ENCODE measurements at regions not wholly inside any gene's neighbourhood (a gene's known extent, or its start where the extent isn't known, plus 50 kb on each side); places are given as distances from the start of the nearest gene placed in this dataset.
"Not testable (repeated sequence)": the region's sequence is repeated elsewhere in the genome, so short reads cannot be mapped to it uniquely, and the experiment has no call there.

- H3K9me3 ChIP-seq (ENCODE audit: insufficient read depth, low read depth, low read length) = peaks cover 14% of the 10 kb centered on the region
- H3K27me3 ChIP-seq (ENCODE audit: insufficient read depth, low read length) = no peaks in the 10 kb centered on the region
- 84% methylated on average over 2 of the region's 2 CpGs for WGBS
- no peak overlapping the region for H3K4me3 ChIP-seq (ENCODE audit: low read length)
- no peak overlapping the region for H3K27ac ChIP-seq (ENCODE audit: low read depth, low read length)
- H3K4me1 ChIP-seq (ENCODE audit: insufficient read depth, low read length) = no peaks in the 10 kb centered on the region
- H3K9ac ChIP-seq (ENCODE audit: low read depth, low read length) = no peak overlapping the region
- H3K36me3 ChIP-seq (ENCODE audit: insufficient read depth, low read length) = no peaks in the 10 kb centered on the region
These were observed 111.1 kb upstream of the ETV3 start for GRCh38 chr1:157249326-157249725.

GRCh38 chr1:157247764-157248049, 109.5 kb upstream of the ETV3 start:
- H3K27ac ChIP-seq (ENCODE audit: low read depth, low read length); H3K9me3 ChIP-seq (ENCODE audit: insufficient read depth, low read depth, low read length); H3K4me1 ChIP-seq (ENCODE audit: insufficient read depth, low read length); H3K4me3 ChIP-seq (ENCODE audit: low read length); H3K36me3 ChIP-seq (ENCODE audit: insufficient read depth, low read length); H3K27me3 ChIP-seq (ENCODE audit: insufficient read depth, low read length); H3K9ac ChIP-seq (ENCODE audit: low read depth, low read length): not testable (repeated sequence)
- WGBS = 100% methylated on average over 2 of the region's 2 CpGs

GRCh38 chr1:157247005-157247763, 109.0 kb upstream of the ETV3 start:
- Histone ChIP-seq H3K4me1 (ENCODE audit: insufficient read depth, low read length) (no peaks in the 10 kb centered on the region), H3K36me3 (ENCODE audit: insufficient read depth, low read length) (no peaks in the 10 kb centered on the region), H3K9me3 (ENCODE audit: insufficient read depth, low read depth, low read length) (no peaks in the 10 kb centered on the region), H3K4me3 (ENCODE audit: low read length) (no peak overlapping the region), H3K27me3 (ENCODE audit: insufficient read depth, low read length) (no peaks in the 10 kb centered on the region), H3K9ac (ENCODE audit: low read depth, low read length) (no peak overlapping the region), H3K27ac (ENCODE audit: low read depth, low read length) (no peak overlapping the region)
- WGBS = 91% methylated on average over 2 of the region's 2 CpGs

- no peaks in the 10 kb centered on the region for H3K9me3 ChIP-seq (ENCODE audit: insufficient read depth, low read depth, low read length)
- no peak overlapping the region for H3K4me3 ChIP-seq (ENCODE audit: low read length)
- H3K36me3 ChIP-seq (ENCODE audit: insufficient read depth, low read length) = no peaks in the 10 kb centered on the region
- no peaks in the 10 kb centered on the region for H3K27me3 ChIP-seq (ENCODE audit: insufficient read depth, low read length)
- no peak overlapping the region for H3K27ac ChIP-seq (ENCODE audit: low read depth, low read length)
- no peak overlapping the region for H3K9ac ChIP-seq (ENCODE audit: low read depth, low read length)
- 90% methylated on average over 2 of the region's 2 CpGs for WGBS
- H3K4me1 ChIP-seq (ENCODE audit: insufficient read depth, low read length) = peaks cover 6% of the 10 kb centered on the region
These were observed 107.6 kb upstream of the ETV3 start for GRCh38 chr1:157245823-157246222.

- WGBS = 80% methylated on average over 2 of the region's 2 CpGs
- H3K4me3 ChIP-seq (ENCODE audit: low read length) = no peak overlapping the region; the same call in 1 of the 2 replicates
- no peaks in the 10 kb centered on the region for H3K9me3 ChIP-seq (ENCODE audit: insufficient read depth, low read depth, low read length)
- peaks cover 43% of the 10 kb centered on the region for H3K4me1 ChIP-seq (ENCODE audit: insufficient read depth, low read length)
- peak overlapping the region; percentile 79; the same call in 1 of the 2 replicates for H3K27ac ChIP-seq (ENCODE audit: low read depth, low read length)
- H3K9ac ChIP-seq (ENCODE audit: low read depth, low read length) = peak overlapping the region; percentile 47; the same call in 1 of the 2 replicates
- no peaks in the 10 kb centered on the region for H3K36me3 ChIP-seq (ENCODE audit: insufficient read depth, low read length)
- no peaks in the 10 kb centered on the region for H3K27me3 ChIP-seq (ENCODE audit: insufficient read depth, low read length)
These were observed 103.0 kb upstream of the ETV3 start for GRCh38 chr1:157241185-157241538.

GRCh38 chr1:157240495-157241184, 102.4 kb upstream of the ETV3 start:
- no peaks in the 10 kb centered on the region for H3K36me3 ChIP-seq (ENCODE audit: insufficient read depth, low read length)
- peaks cover 47% of the 10 kb centered on the region for H3K4me1 ChIP-seq (ENCODE audit: insufficient read depth, low read length)
- peak overlapping the region; percentile 79; the same call in 1 of the 2 replicates for H3K27ac ChIP-seq (ENCODE audit: low read depth, low read length)
- no peaks in the 10 kb centered on the region for H3K9me3 ChIP-seq (ENCODE audit: insufficient read depth, low read depth, low read length)
- H3K27me3 ChIP-seq (ENCODE audit: insufficient read depth, low read length) = no peaks in the 10 kb centered on the region
- H3K9ac ChIP-seq (ENCODE audit: low read depth, low read length) = peak overlapping the region; percentile 47; the same call in 1 of the 2 replicates
- H3K4me3 ChIP-seq (ENCODE audit: low read length) = no peak overlapping the region; the same call in 1 of the 2 replicates
- 69% methylated on average over 7 of the region's 7 CpGs for WGBS

GRCh38 chr1:157239936-157240335, 101.7 kb upstream of the ETV3 start:
- no peaks in the 10 kb centered on the region for H3K9me3 ChIP-seq (ENCODE audit: insufficient read depth, low read depth, low read length)
- H3K4me1 ChIP-seq (ENCODE audit: insufficient read depth, low read length) = peaks cover 51% of the 10 kb centered on the region
- no peak overlapping the region for H3K4me3 ChIP-seq (ENCODE audit: low read length)
- no peaks in the 10 kb centered on the region for H3K27me3 ChIP-seq (ENCODE audit: insufficient read depth, low read length)
- no peaks in the 10 kb centered on the region for H3K36me3 ChIP-seq (ENCODE audit: insufficient read depth, low read length)
- H3K9ac ChIP-seq (ENCODE audit: low read depth, low read length) = no peak overlapping the region
- H3K27ac ChIP-seq (ENCODE audit: low read depth, low read length) = no peak overlapping the region

- WGBS = 81% methylated on average over 4 of the region's 4 CpGs
- Histone ChIP-seq H3K27ac (ENCODE audit: low read depth, low read length) (no peak overlapping the region), H3K27me3 (ENCODE audit: insufficient read depth, low read length) (no peaks in the 10 kb centered on the region), H3K36me3 (ENCODE audit: insufficient read depth, low read length) (no peaks in the 10 kb centered on the region), H3K4me3 (ENCODE audit: low read length) (no peak overlapping the region), H3K9me3 (ENCODE audit: insufficient read depth, low read depth, low read length) (no peaks in the 10 kb centered on the region), H3K9ac (ENCODE audit: low read depth, low read length) (no peak overlapping the region), H3K4me1 (ENCODE audit: insufficient read depth, low read length) (peaks cover 53% of the 10 kb centered on the region)
These were observed 100.4 kb upstream of the ETV3 start for GRCh38 chr1:157238585-157238984.

GRCh38 chr1:157237981-157238380, 99.8 kb upstream of the ETV3 start:
- no peaks in the 10 kb centered on the region for H3K27me3 ChIP-seq (ENCODE audit: insufficient read depth, low read length)
- H3K4me1 ChIP-seq (ENCODE audit: insufficient read depth, low read length) = peaks cover 53% of the 10 kb centered on the region
- WGBS = 96% methylated on average over 3 of the region's 3 CpGs
- H3K9me3 ChIP-seq (ENCODE audit: insufficient read depth, low read depth, low read length) = no peaks in the 10 kb centered on the region
- H3K4me3 ChIP-seq (ENCODE audit: low read length) = no peak overlapping the region
- no peak overlapping the region for H3K9ac ChIP-seq (ENCODE audit: low read depth, low read length)
- H3K27ac ChIP-seq (ENCODE audit: low read depth, low read length) = no peak overlapping the region
- H3K36me3 ChIP-seq (ENCODE audit: insufficient read depth, low read length) = no peaks in the 10 kb centered on the region

- no peak overlapping the region for H3K9ac ChIP-seq (ENCODE audit: low read depth, low read length)
- H3K4me3 ChIP-seq (ENCODE audit: low read length) = no peak overlapping the region
- no peaks in the 10 kb centered on the region for H3K27me3 ChIP-seq (ENCODE audit: insufficient read depth, low read length)
- H3K27ac ChIP-seq (ENCODE audit: low read depth, low read length) = no peak overlapping the region
- 86% methylated on average over 4 of the region's 4 CpGs for WGBS
- H3K36me3 ChIP-seq (ENCODE audit: insufficient read depth, low read length) = no peaks in the 10 kb centered on the region
- no peaks in the 10 kb centered on the region for H3K9me3 ChIP-seq (ENCODE audit: insufficient read depth, low read depth, low read length)
- H3K4me1 ChIP-seq (ENCODE audit: insufficient read depth, low read length) = peaks cover 53% of the 10 kb centered on the region
These were observed 99.3 kb upstream of the ETV3 start for GRCh38 chr1:157237522-157237921.

- H3K27me3 ChIP-seq (ENCODE audit: insufficient read depth, low read length) = no peaks in the 10 kb centered on the region
- no peak overlapping the region for H3K27ac ChIP-seq (ENCODE audit: low read depth, low read length)
- H3K4me1 ChIP-seq (ENCODE audit: insufficient read depth, low read length) = peaks cover 50% of the 10 kb centered on the region
- WGBS = 90% methylated on average over 4 of the region's 4 CpGs
- H3K9ac ChIP-seq (ENCODE audit: low read depth, low read length) = no peak overlapping the region
- no peak overlapping the region for H3K4me3 ChIP-seq (ENCODE audit: low read length)
- no peaks in the 10 kb centered on the region for H3K36me3 ChIP-seq (ENCODE audit: insufficient read depth, low read length)
- no peaks in the 10 kb centered on the region for H3K9me3 ChIP-seq (ENCODE audit: insufficient read depth, low read depth, low read length)
These were observed 97.9 kb upstream of the ETV3 start for GRCh38 chr1:157236072-157236471.
